HUES48 (cell line): ENCODE measurements at regions not wholly inside any gene's neighbourhood (a gene's known extent, or its start where the extent isn't known, plus 50 kb on each side); places are given as distances from the start of the nearest gene placed in this dataset.

Experiments used
- H3K27ac ChIP-seq: one replicate; pipeline ENCODE4 v1.7.0; 2013; ENCODE audit warnings: low read depth, low read length, inconsistent platforms
- H3K27me3 ChIP-seq: 2 replicates; pipeline ENCODE4 v1.6.1; 2013; ENCODE audit warnings: mild to moderate bottlenecking, low read length; ENCODE audit not compliant: control insufficient read depth, insufficient read depth
- H3K36me3 ChIP-seq: 2 replicates; pipeline ENCODE4 v1.6.1; 2013; ENCODE audit warnings: low read length; ENCODE audit not compliant: control insufficient read depth, insufficient read depth
- H3K4me1 ChIP-seq: 2 replicates; pipeline ENCODE4 v1.6.1; 2013; ENCODE audit warnings: mild to moderate bottlenecking, low read length; ENCODE audit not compliant: control insufficient read depth, insufficient read depth
- H3K4me3 ChIP-seq: 2 replicates; pipeline ENCODE4 v1.5.1; 2013; ENCODE audit warnings: mild to moderate bottlenecking, low read depth, low read length
- H3K9ac ChIP-seq: 2 replicates; pipeline ENCODE4 v1.6.1; 2013; ENCODE audit warnings: mild to moderate bottlenecking, low read depth, low read length, moderate library complexity
- H3K9me3 ChIP-seq: 2 replicates; pipeline ENCODE4 v1.6.1; 2013; ENCODE audit warnings: low read length; ENCODE audit not compliant: control insufficient read depth, insufficient read depth

- H3K9me3 ChIP-seq, result no peaks in the 10 kb centered on the region
- H3K9ac ChIP-seq, result no peak overlapping the region
- H3K4me3 ChIP-seq, result no peak overlapping the region
- H3K36me3 ChIP-seq, result no peaks in the 10 kb centered on the region
- H3K27me3 ChIP-seq, result no peaks in the 10 kb centered on the region; the same call in 1 of the 2 replicates
- no peak overlapping the region for H3K27ac ChIP-seq
- H3K4me1 ChIP-seq, result no peaks in the 10 kb centered on the region
Measured at GRCh38 chr9:34907044-34907443, 51.0 kb upstream of the PHF24 start.

- H3K36me3 ChIP-seq, result no peaks in the 10 kb centered on the region
- no peak overlapping the region for H3K27ac ChIP-seq
Measured at GRCh38 chr9:34899535-34900158, 58.4 kb upstream of the PHF24 start.

GRCh38 chr9:34898846-34899245, 59.2 kb upstream of the PHF24 start:
- H3K36me3 ChIP-seq, result no peaks in the 10 kb centered on the region
- H3K27ac ChIP-seq, result no peak overlapping the region
- H3K9me3 ChIP-seq, result no peaks in the 10 kb centered on the region
- peaks cover 11% of the 10 kb centered on the region; the same call in 1 of the 2 replicates for H3K27me3 ChIP-seq
- H3K9ac ChIP-seq, result no peak overlapping the region
- H3K4me3 ChIP-seq, result no peak overlapping the region
- no peaks in the 10 kb centered on the region for H3K4me1 ChIP-seq

More at GRCh38 chr9:34899535-34900158, 58.4 kb upstream of the PHF24 start:
- Histone ChIP-seq H3K9ac (no peak overlapping the region), H3K4me1 (no peaks in the 10 kb centered on the region), H3K9me3 (no peaks in the 10 kb centered on the region), H3K4me3 (no peak overlapping the region), H3K27me3 (peaks cover 6% of the 10 kb centered on the region; the same call in 1 of the 2 replicates)

- H3K36me3 ChIP-seq, result no peaks in the 10 kb centered on the region
Measured at GRCh38 chr9:34896112-34896511, 62.0 kb upstream of the PHF24 start.

GRCh38 chr9:34892886-34893285, 65.2 kb upstream of the PHF24 start:
- H3K4me3 ChIP-seq, result no peak overlapping the region
- H3K9me3 ChIP-seq, result no peaks in the 10 kb centered on the region
- no peak overlapping the region for H3K9ac ChIP-seq
- no peaks in the 10 kb centered on the region for H3K4me1 ChIP-seq
- peaks cover 11% of the 10 kb centered on the region; the same call in 1 of the 2 replicates for H3K27me3 ChIP-seq
- no peak overlapping the region for H3K27ac ChIP-seq
- no peaks in the 10 kb centered on the region for H3K36me3 ChIP-seq

More at GRCh38 chr9:34896112-34896511, 62.0 kb upstream of the PHF24 start:
- H3K9ac ChIP-seq, result no peak overlapping the region
- H3K4me1 ChIP-seq, result no peaks in the 10 kb centered on the region
- peaks cover 11% of the 10 kb centered on the region; the same call in 1 of the 2 replicates for H3K27me3 ChIP-seq
- no peaks in the 10 kb centered on the region for H3K9me3 ChIP-seq
- no peak overlapping the region for H3K27ac ChIP-seq
- no peak overlapping the region for H3K4me3 ChIP-seq

- Histone ChIP-seq H3K9ac (no peak overlapping the region), H3K36me3 (no peaks in the 10 kb centered on the region), H3K27ac (no peak overlapping the region), H3K4me1 (no peaks in the 10 kb centered on the region), H3K9me3 (no peaks in the 10 kb centered on the region), H3K27me3 (peaks cover 11% of the 10 kb centered on the region; the same call in 1 of the 2 replicates), H3K4me3 (no peak overlapping the region)
Measured at GRCh38 chr9:34891386-34891785, 66.7 kb upstream of the PHF24 start.

GRCh38 chr9:34887841-34888240, 70.2 kb upstream of the PHF24 start:
- no peaks in the 10 kb centered on the region for H3K4me1 ChIP-seq
- H3K9ac ChIP-seq, result no peak overlapping the region
- no peaks in the 10 kb centered on the region for H3K36me3 ChIP-seq
- no peak overlapping the region for H3K4me3 ChIP-seq
- H3K27me3 ChIP-seq, result no peaks in the 10 kb centered on the region
- H3K9me3 ChIP-seq, result no peaks in the 10 kb centered on the region
- H3K27ac ChIP-seq, result no peak overlapping the region

- Histone ChIP-seq H3K9me3 (no peaks in the 10 kb centered on the region), H3K36me3 (no peaks in the 10 kb centered on the region), H3K4me1 (no peaks in the 10 kb centered on the region), H3K4me3 (no peak overlapping the region), H3K27ac (no peak overlapping the region), H3K27me3 (no peaks in the 10 kb centered on the region), H3K9ac (no peak overlapping the region)
Measured at GRCh38 chr9:34884747-34885189, 73.3 kb upstream of the PHF24 start.

GRCh38 chr9:34876096-34876495, 82.0 kb upstream of the PHF24 start:
- H3K9me3 ChIP-seq, result no peaks in the 10 kb centered on the region; the same call in 1 of the 2 replicates
- H3K4me3 ChIP-seq, result no peak overlapping the region
- H3K36me3 ChIP-seq, result no peaks in the 10 kb centered on the region
- H3K27ac ChIP-seq, result no peak overlapping the region
- H3K4me1 ChIP-seq, result no peaks in the 10 kb centered on the region
- H3K9ac ChIP-seq, result no peak overlapping the region
- no peaks in the 10 kb centered on the region for H3K27me3 ChIP-seq

GRCh38 chr9:34869390-34869789, 88.7 kb upstream of the PHF24 start:
- no peaks in the 10 kb centered on the region for H3K27me3 ChIP-seq
- H3K27ac ChIP-seq, result no peak overlapping the region
- H3K4me1 ChIP-seq, result no peaks in the 10 kb centered on the region
- H3K36me3 ChIP-seq, result no peaks in the 10 kb centered on the region
- no peaks in the 10 kb centered on the region for H3K9me3 ChIP-seq
- H3K4me3 ChIP-seq, result no peak overlapping the region
- no peak overlapping the region for H3K9ac ChIP-seq

- no peak overlapping the region for H3K27ac ChIP-seq
- H3K9ac ChIP-seq, result no peak overlapping the region
- H3K4me1 ChIP-seq, result no peaks in the 10 kb centered on the region
- H3K27me3 ChIP-seq, result no peaks in the 10 kb centered on the region
- no peaks in the 10 kb centered on the region for H3K9me3 ChIP-seq
- no peaks in the 10 kb centered on the region for H3K36me3 ChIP-seq
- H3K4me3 ChIP-seq, result no peak overlapping the region
Measured at GRCh38 chr9:34866614-34867013, 91.5 kb upstream of the PHF24 start.
